ENCODE measurements at regions not wholly inside any gene's neighbourhood (a gene's known extent, or its start where the extent isn't known, plus 50 kb on each side); places are given as distances from the start of the nearest gene placed in this dataset.

- TF ChIP-seq, protein P1, sequence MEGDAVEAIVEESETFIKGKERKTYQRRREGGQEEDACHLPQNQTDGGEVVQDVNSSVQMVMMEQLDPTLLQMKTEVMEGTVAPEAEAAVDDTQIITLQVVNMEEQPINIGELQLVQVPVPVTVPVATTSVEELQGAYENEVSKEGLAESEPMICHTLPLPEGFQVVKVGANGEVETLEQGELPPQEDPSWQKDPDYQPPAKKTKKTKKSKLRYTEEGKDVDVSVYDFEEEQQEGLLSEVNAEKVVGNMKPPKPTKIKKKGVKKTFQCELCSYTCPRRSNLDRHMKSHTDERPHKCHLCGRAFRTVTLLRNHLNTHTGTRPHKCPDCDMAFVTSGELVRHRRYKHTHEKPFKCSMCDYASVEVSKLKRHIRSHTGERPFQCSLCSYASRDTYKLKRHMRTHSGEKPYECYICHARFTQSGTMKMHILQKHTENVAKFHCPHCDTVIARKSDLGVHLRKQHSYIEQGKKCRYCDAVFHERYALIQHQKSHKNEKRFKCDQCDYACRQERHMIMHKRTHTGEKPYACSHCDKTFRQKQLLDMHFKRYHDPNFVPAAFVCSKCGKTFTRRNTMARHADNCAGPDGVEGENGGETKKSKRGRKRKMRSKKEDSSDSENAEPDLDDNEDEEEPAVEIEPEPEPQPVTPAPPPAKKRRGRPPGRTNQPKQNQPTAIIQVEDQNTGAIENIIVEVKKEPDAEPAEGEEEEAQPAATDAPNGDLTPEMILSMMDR (IDR thresholded peaks at IDR 0.05): no peak
- no peak for TF ChIP-seq EZH2 (IDR thresholded peaks at IDR 0.05; ENCODE audit: borderline replicate concordance, insufficient read depth, low read depth, low read length, poor library complexity, severe bottlenecking)
Observed at GRCh38 chr13:108369412-108369811, 99.9 kb downstream of the TNFSF13B start.
